MM.1S (cell line): ENCODE measurements at regions not wholly inside any gene's neighbourhood (a gene's known extent, or its start where the extent isn't known, plus 50 kb on each side); places are given as distances from the start of the nearest gene placed in this dataset.

Source experiments
- DNase-seq: peaks from one replicate; pipeline ENCODE4 v3.0.0-alpha.2; 2015
- H2AFZ ChIP-seq: fragments of 300-600 bp; sonication (generic); 2 replicates; pipeline ENCODE4 v1.6.0; 2016; ENCODE audit warnings: antibody characterized with exemption, low read length
- H3F3A ChIP-seq: fragments of 300-600 bp; sonication (generic); 2 replicates; pipeline ENCODE4 v1.6.1; 2016; ENCODE audit warnings: mild to moderate bottlenecking, antibody characterized with exemption, low read length, moderate library complexity, mixed read lengths; ENCODE audit not compliant: insufficient read depth
- H3K27ac ChIP-seq: fragments of 300-600 bp; sonication (generic); 2 replicates; pipeline ENCODE4 v1.5.1; 2016; ENCODE audit warnings: mild to moderate bottlenecking, low read length
- H3K27me3 ChIP-seq: fragments of 300-600 bp; sonication (generic); replicated peaks from 2 replicates; pipeline ENCODE4 v1.6.0; 2016; ENCODE audit warnings: low read length; ENCODE audit not compliant: insufficient read depth
- H3K36me3 ChIP-seq: fragments of 300-600 bp; sonication (generic); replicated peaks from 2 replicates; pipeline ENCODE4 v1.6.1; 2016; ENCODE audit warnings: mild to moderate bottlenecking, low read length, mixed read lengths; ENCODE audit not compliant: insufficient read depth
- H3K4me1 ChIP-seq: fragments of 300-600 bp; sonication (generic); 2 replicates; pipeline ENCODE4 v1.6.1; 2016; ENCODE audit warnings: low read length, mixed read lengths
- H3K4me2 ChIP-seq: fragments of 300-600 bp; sonication (generic); 2 replicates; pipeline ENCODE4 v1.6.0; 2016; ENCODE audit warnings: low read depth, low read length
- H3K4me3 ChIP-seq: fragments of 300-600 bp; sonication (generic); 2 replicates; pipeline ENCODE4 v1.5.1; 2016; ENCODE audit warnings: low read length, mixed read lengths
- H3K79me2 ChIP-seq: fragments of 300-600 bp; sonication (generic); 2 replicates; pipeline ENCODE4 v1.6.1; 2016; ENCODE audit warnings: mixed run types, low read length, mixed read lengths
- H3K9ac ChIP-seq: fragments of 300-600 bp; sonication (generic); 2 replicates; pipeline ENCODE4 v1.6.1; 2016; ENCODE audit warnings: low read length, mixed read lengths
- H3K9me2 ChIP-seq: fragments of 300-600 bp; sonication (generic); replicated peaks from 2 replicates; pipeline ENCODE4 v1.6.1; 2016; ENCODE audit warnings: mild to moderate bottlenecking, low read length, mixed read lengths; ENCODE audit not compliant: insufficient read depth
- H3K9me3 ChIP-seq: fragments of 300-600 bp; sonication (generic); replicated peaks from 2 replicates; pipeline ENCODE4 v1.6.1; 2016; ENCODE audit warnings: mild to moderate bottlenecking, low read length, mixed read lengths; ENCODE audit not compliant: insufficient read depth
- H4K20me1 ChIP-seq: fragments of 300-600 bp; sonication (generic); 2 replicates; pipeline ENCODE4 v1.6.1; 2016; ENCODE audit warnings: mild to moderate bottlenecking, low read length, moderate library complexity, mixed read lengths; ENCODE audit not compliant: insufficient read depth
- CTCF ChIP-seq: fragments of 300-600 bp; sonication (generic); IDR thresholded peaks from 2 replicates; pipeline ENCODE4 v1.5.1; 2016; ENCODE audit warnings: antibody characterized with exemption, low read length, mixed read lengths
- EZH2 ChIP-seq: fragments of 300-600 bp; sonication (generic); optimal IDR thresholded peaks from 2 replicates; pipeline ENCODE3; 2017; ENCODE audit warnings: low read depth, mild to moderate bottlenecking, antibody characterized with exemption, low read length, mixed read lengths
- EZH2phosphoT487 ChIP-seq: fragments of 300-600 bp; sonication (generic); IDR thresholded peaks from 2 replicates; pipeline ENCODE4 v1.6.1; 2018; ENCODE audit warnings: antibody characterized with exemption, low read length

GRCh38 chr13:99634672-99635071 is 133.4 kb downstream of the TM9SF2 start:
- H3K36me3 ChIP-seq, result no peaks in the 10 kb centered on the region
- no peak overlapping the region for H3K27ac ChIP-seq
- H3K9me2 ChIP-seq, result no peaks in the 10 kb centered on the region
- H3K4me2 ChIP-seq, result no peak overlapping the region
- H3K9me3 ChIP-seq, result no peaks in the 10 kb centered on the region
- H4K20me1 ChIP-seq, result no peaks in the 10 kb centered on the region
- no peak overlapping the region for H3K4me3 ChIP-seq
- H3K9ac ChIP-seq, result no peak overlapping the region
- no peaks in the 10 kb centered on the region for H3K79me2 ChIP-seq
- no peaks in the 10 kb centered on the region for H3K27me3 ChIP-seq
- TF ChIP-seq EZH2phosphoT487, result no peak
- no peak for TF ChIP-seq CTCF
- no peak for TF ChIP-seq EZH2
- H3K4me1 ChIP-seq, result no peaks in the 10 kb centered on the region
- no peak for DNase-seq
- H2AFZ ChIP-seq, result no peak overlapping the region
- H3F3A ChIP-seq, result no peaks in the 10 kb centered on the region

- Histone ChIP-seq H3K27ac (no peak overlapping the region), H2AFZ (no peak overlapping the region), H3F3A (no peaks in the 10 kb centered on the region), H3K27me3 (no peaks in the 10 kb centered on the region), H3K9me2 (no peaks in the 10 kb centered on the region), H3K36me3 (no peaks in the 10 kb centered on the region), H3K79me2 (no peaks in the 10 kb centered on the region), H3K4me3 (no peak overlapping the region), H3K9me3 (no peaks in the 10 kb centered on the region), H4K20me1 (no peaks in the 10 kb centered on the region), H3K4me1 (no peaks in the 10 kb centered on the region), H3K4me2 (no peak overlapping the region), H3K9ac (no peak overlapping the region)
- TF ChIP-seq EZH2phosphoT487, result no peak
- no peak for TF ChIP-seq CTCF
- no peak for TF ChIP-seq EZH2
- DNase-seq, result no peak
These were observed 129.1 kb downstream of the TM9SF2 start for GRCh38 chr13:99630269-99630898.

GRCh38 chr13:99629641-99630040 is 128.4 kb downstream of the TM9SF2 start:
- no peak overlapping the region for H3K4me2 ChIP-seq
- no peak for DNase-seq
- no peaks in the 10 kb centered on the region for H3K36me3 ChIP-seq
- no peaks in the 10 kb centered on the region for H3K79me2 ChIP-seq
- no peaks in the 10 kb centered on the region for H3K4me1 ChIP-seq
- no peak overlapping the region for H3K27ac ChIP-seq
- H3K9me3 ChIP-seq, result no peaks in the 10 kb centered on the region
- H4K20me1 ChIP-seq, result no peaks in the 10 kb centered on the region
- H3F3A ChIP-seq, result no peaks in the 10 kb centered on the region
- no peak overlapping the region for H3K9ac ChIP-seq
- no peak for TF ChIP-seq EZH2phosphoT487
- TF ChIP-seq CTCF, result no peak
- no peak for TF ChIP-seq EZH2
- no peaks in the 10 kb centered on the region for H3K9me2 ChIP-seq
- H3K27me3 ChIP-seq, result no peaks in the 10 kb centered on the region
- H2AFZ ChIP-seq, result no peak overlapping the region
- no peak overlapping the region for H3K4me3 ChIP-seq
